Panc1 (cell line): ENCODE measurements at regions not wholly inside any gene's neighbourhood (a gene's known extent, or its start where the extent isn't known, plus 50 kb on each side); places are given as distances from the start of the nearest gene placed in this dataset.

Experiments used
- ATAC-seq: fragments of 200-7000 bp; cut with Tn5 transposase; 2 replicates; pipeline ENCODE4 v1.9.1; 2020; ENCODE audit warnings: mild to moderate bottlenecking, moderate library complexity
- BruUV-seq: library from RNA; stranded (reverse); fragments of 400-500 nt; replicated peaks from 2 replicates; lab custom pipeline; 2021; lab: Mats Ljungman, UMichigan
- CTCF ChIA-PET: fragments of 300-600 bp; sonication (Branson Sonifier 250); formaldehyde crosslinking; loops from one replicate; lab custom pipeline; 2022; ENCODE audit warnings: antibody characterized with exemption; lab: Charles Lee
- POLR2A ChIA-PET: fragments of 300-600 bp; sonication (Branson Sonifier 250); formaldehyde crosslinking; loops from one replicate; lab custom pipeline; 2022; ENCODE audit warnings: antibody characterized with exemption; lab: Charles Lee
- DNase-seq: peaks from one replicate; pipeline ENCODE4 v3.0.0-alpha.2; 2010; ENCODE audit warnings: low read depth, low spot score
- H3K27ac ChIP-seq: 2 replicates; pipeline ENCODE4 v1.5.1; 2011; ENCODE audit warnings: mild to moderate bottlenecking, low read length, inconsistent platforms
- H3K27me3 ChIP-seq: fragments of 200-500 bp; sonication (Bioruptor generic); 2 replicates; pipeline ENCODE4 v1.6.0; 2014; ENCODE audit warnings: low read length, inconsistent platforms; ENCODE audit not compliant: control insufficient read depth, insufficient read depth
- H3K36me3 ChIP-seq: fragments of 200-500 bp; sonication (Bioruptor generic); 2 replicates; pipeline ENCODE4 v1.5.1; 2014; ENCODE audit warnings: inconsistent platforms, mild to moderate bottlenecking, low read length, moderate library complexity; ENCODE audit not compliant: control insufficient read depth, insufficient read depth
- H3K4me1 ChIP-seq: 2 replicates; pipeline ENCODE4 v1.5.1; 2011; ENCODE audit warnings: inconsistent platforms, mild to moderate bottlenecking, low read length, moderate library complexity; ENCODE audit not compliant: control insufficient read depth, insufficient read depth
- H3K4me3 ChIP-seq, 2 experiments: 2 replicates each; pipeline ENCODE4 v1.5.1; 2011 to 2012; ENCODE audit warnings: low read depth in 2 of 2, low read length in 2 of 2, mild to moderate bottlenecking in 2 of 2, inconsistent platforms in 1 of 2, moderate library complexity in 1 of 2
- H3K9me3 ChIP-seq: fragments of 200-500 bp; sonication (Bioruptor generic); 2 replicates; pipeline ENCODE4 v1.5.1; 2014; ENCODE audit warnings: low read depth, mild to moderate bottlenecking, inconsistent platforms, low read length, moderate library complexity; ENCODE audit not compliant: control insufficient read depth, insufficient read depth
- POLR2AphosphoS5 ChIP-seq: IDR thresholded peaks from 2 replicates; pipeline ENCODE4 v1.6.1; 2012; ENCODE audit warnings: mild to moderate bottlenecking, low read depth, low read length, moderate library complexity
- SIN3A ChIP-seq: IDR thresholded peaks from 2 replicates; pipeline ENCODE4 v1.6.1; 2012; ENCODE audit warnings: low read depth, mild to moderate bottlenecking, low read length, moderate library complexity, borderline replicate concordance; ENCODE audit not compliant: insufficient read depth
- TCF7L2 ChIP-seq: IDR thresholded peaks from 2 replicates; pipeline ENCODE4 v1.6.1; 2011; ENCODE audit warnings: mild to moderate bottlenecking, low read depth, low read length, inconsistent platforms
- in situ Hi-C: cut with HindIII; loops from 2 replicates; pipeline ENCODE4 v1.10.0; 2016; ENCODE audit warnings: low sequenced_read_pairs, low pct_unique_long_range_greater_than_20kb
- intact Hi-C: fragments of 100-400 bp; cut with micrococcal nuclease; formaldehyde crosslinking; loops from one replicate; pipeline ENCODE4 v1.10.0; 2022; ENCODE audit not compliant: unreplicated experiment
- TF ChIP-seq, protein P1 (sequence below): fragments of 450-650 bp; IDR thresholded peaks from 2 replicates; pipeline ENCODE4 v1.5.1; 2017; ENCODE audit warnings: mild to moderate bottlenecking
- TF ChIP-seq, protein P2 (sequence below), 2 experiments: IDR thresholded peaks; 2 replicates each; pipeline ENCODE4 v1.6.1; 2011 to 2012; ENCODE audit warnings: low read depth in 2 of 2, control low read depth in 1 of 2, low read length in 1 of 2, mild to moderate bottlenecking in 1 of 2, moderate library complexity in 1 of 2; ENCODE audit not compliant: insufficient read depth in 1 of 2

DNA sequence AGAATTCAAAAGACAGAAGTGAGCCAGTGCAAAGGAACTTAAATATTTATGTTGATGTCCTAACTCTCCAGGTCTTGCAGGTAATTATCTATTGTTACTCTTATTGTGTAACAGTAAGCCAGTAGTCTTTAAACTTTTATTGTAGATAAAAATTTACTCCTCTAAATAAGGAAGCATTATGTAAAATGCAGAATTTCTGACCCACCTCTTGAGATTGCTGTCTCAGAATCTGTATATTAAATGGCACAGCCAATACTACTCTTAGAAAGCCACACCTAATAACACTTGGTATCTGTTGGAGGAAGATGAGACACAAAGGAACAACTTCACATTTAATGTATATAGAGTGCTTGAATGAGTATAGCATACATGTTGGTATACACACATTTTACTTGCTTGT lies 613.5 kb upstream of the ZNF804A start:
- TF ChIP-seq, protein P1, sequence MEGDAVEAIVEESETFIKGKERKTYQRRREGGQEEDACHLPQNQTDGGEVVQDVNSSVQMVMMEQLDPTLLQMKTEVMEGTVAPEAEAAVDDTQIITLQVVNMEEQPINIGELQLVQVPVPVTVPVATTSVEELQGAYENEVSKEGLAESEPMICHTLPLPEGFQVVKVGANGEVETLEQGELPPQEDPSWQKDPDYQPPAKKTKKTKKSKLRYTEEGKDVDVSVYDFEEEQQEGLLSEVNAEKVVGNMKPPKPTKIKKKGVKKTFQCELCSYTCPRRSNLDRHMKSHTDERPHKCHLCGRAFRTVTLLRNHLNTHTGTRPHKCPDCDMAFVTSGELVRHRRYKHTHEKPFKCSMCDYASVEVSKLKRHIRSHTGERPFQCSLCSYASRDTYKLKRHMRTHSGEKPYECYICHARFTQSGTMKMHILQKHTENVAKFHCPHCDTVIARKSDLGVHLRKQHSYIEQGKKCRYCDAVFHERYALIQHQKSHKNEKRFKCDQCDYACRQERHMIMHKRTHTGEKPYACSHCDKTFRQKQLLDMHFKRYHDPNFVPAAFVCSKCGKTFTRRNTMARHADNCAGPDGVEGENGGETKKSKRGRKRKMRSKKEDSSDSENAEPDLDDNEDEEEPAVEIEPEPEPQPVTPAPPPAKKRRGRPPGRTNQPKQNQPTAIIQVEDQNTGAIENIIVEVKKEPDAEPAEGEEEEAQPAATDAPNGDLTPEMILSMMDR, result no peak
- no peak for TF ChIP-seq POLR2AphosphoS5
- TF ChIP-seq, protein P2, sequence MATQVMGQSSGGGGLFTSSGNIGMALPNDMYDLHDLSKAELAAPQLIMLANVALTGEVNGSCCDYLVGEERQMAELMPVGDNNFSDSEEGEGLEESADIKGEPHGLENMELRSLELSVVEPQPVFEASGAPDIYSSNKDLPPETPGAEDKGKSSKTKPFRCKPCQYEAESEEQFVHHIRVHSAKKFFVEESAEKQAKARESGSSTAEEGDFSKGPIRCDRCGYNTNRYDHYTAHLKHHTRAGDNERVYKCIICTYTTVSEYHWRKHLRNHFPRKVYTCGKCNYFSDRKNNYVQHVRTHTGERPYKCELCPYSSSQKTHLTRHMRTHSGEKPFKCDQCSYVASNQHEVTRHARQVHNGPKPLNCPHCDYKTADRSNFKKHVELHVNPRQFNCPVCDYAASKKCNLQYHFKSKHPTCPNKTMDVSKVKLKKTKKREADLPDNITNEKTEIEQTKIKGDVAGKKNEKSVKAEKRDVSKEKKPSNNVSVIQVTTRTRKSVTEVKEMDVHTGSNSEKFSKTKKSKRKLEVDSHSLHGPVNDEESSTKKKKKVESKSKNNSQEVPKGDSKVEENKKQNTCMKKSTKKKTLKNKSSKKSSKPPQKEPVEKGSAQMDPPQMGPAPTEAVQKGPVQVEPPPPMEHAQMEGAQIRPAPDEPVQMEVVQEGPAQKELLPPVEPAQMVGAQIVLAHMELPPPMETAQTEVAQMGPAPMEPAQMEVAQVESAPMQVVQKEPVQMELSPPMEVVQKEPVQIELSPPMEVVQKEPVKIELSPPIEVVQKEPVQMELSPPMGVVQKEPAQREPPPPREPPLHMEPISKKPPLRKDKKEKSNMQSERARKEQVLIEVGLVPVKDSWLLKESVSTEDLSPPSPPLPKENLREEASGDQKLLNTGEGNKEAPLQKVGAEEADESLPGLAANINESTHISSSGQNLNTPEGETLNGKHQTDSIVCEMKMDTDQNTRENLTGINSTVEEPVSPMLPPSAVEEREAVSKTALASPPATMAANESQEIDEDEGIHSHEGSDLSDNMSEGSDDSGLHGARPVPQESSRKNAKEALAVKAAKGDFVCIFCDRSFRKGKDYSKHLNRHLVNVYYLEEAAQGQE (IDR thresholded peaks at IDR 0.05; ENCODE audit: insufficient read depth in 1 of 2, low read depth in 2 of 2, low read length in 1 of 2), result no peak
- TF ChIP-seq SIN3A, result no peak
- TF ChIP-seq TCF7L2, result no peak
- H3K4me1 ChIP-seq, result no peaks in the 10 kb centered on the region
- H3K9me3 ChIP-seq, result no peaks in the 10 kb centered on the region
- intact Hi-C loops, result no loop called here
- DNase-seq (no peak), ATAC-seq (no peak)
- BruUV-seq, result no TSS peak
- in situ Hi-C loops, result no loop called here
- ChIA-PET POLR2A (no interaction called here), CTCF (no interaction called here)
- no peak overlapping the region for H3K27ac ChIP-seq
- H3K36me3 ChIP-seq, result no peaks in the 10 kb centered on the region
- H3K27me3 ChIP-seq, result no peaks in the 10 kb centered on the region
- no peak overlapping the region for H3K4me3 ChIP-seq

DNA sequence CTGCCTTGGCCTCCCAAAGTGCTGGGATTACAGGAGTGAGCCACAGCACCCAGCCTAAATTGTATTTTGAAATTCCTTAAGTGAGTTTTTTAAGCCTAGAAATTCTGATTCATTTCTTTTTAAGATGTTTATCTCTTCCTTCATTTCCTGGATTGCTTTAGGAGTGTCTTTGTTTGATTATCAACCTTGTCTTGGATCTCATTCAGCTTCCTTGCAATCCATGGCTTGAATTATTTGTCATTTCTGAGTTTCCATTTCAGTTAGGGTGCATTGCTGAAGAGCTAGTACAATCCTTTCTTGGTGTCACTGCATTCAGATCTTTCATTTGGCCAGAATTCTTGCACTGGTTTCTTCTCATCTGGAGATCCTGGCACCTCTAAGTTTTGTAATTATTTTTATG lies 606.4 kb upstream of the ZNF804A start:
- BruUV-seq, result no TSS peak
- intact Hi-C loops, result no loop called here
- Histone ChIP-seq H3K36me3 (no peaks in the 10 kb centered on the region), H3K27ac (no peak overlapping the region), H3K27me3 (no peaks in the 10 kb centered on the region), H3K4me1 (no peaks in the 10 kb centered on the region), H3K9me3 (no peaks in the 10 kb centered on the region), H3K4me3 (no peak overlapping the region)
- CTCF ChIA-PET, result no interaction called here
- TF ChIP-seq SIN3A (no peak), POLR2AphosphoS5 (no peak), TCF7L2 (no peak)
- TF ChIP-seq, protein P2 (IDR thresholded peaks at IDR 0.05; ENCODE audit: insufficient read depth in 1 of 2, low read depth in 2 of 2, low read length in 1 of 2), result no peak
- TF ChIP-seq, protein P1, result no peak
- in situ Hi-C loops, result no loop called here
- DNase-seq (no peak), ATAC-seq (no peak)
- POLR2A ChIA-PET, result no interaction called here
